Hematopoietic multipotent progenitor cell treated with erythropoietin and hydrocortisone succinate and interleukin-3 and kit ligand, for 6 days (in vitro differentiated cells): ENCODE measurements at regions not wholly inside any gene's neighbourhood (a gene's known extent, or its start where the extent isn't known, plus 50 kb on each side); places are given as distances from the start of the nearest gene placed in this dataset.
A peak's percentile ranks its signal among the peaks of the same experiment; 100 is the strongest.
"Not testable (repeated sequence)": the region's sequence is repeated elsewhere in the genome, so short reads cannot be mapped to it uniquely, and the experiment has no call there.

ENCODE experiments used
- DNase-seq: peaks from one replicate; pipeline ENCODE4 v3.0.0-alpha.2; 2015

GRCh38 chr3:170701696-170702678 lies 116.1 kb upstream of the SLC7A14 start:
- no peak for DNase-seq

- no peak for DNase-seq
These were observed 114.2 kb upstream of the SLC7A14 start for GRCh38 chr3:170700054-170700404.

GRCh38 chr3:170699158-170700053 lies 113.5 kb upstream of the SLC7A14 start:
- DNase-seq: no peak

GRCh38 chr3:170697908-170698307 lies 112.0 kb upstream of the SLC7A14 start:
- no peak for DNase-seq

GRCh38 chr3:170697131-170697530 lies 111.3 kb upstream of the SLC7A14 start:
- no peak for DNase-seq

GRCh38 chr3:170695486-170696064 lies 109.7 kb upstream of the SLC7A14 start:
- DNase-seq: no peak

GRCh38 chr3:170692720-170693119 lies 106.8 kb upstream of the SLC7A14 start:
- no peak for DNase-seq

GRCh38 chr3:170690661-170690981 lies 104.7 kb upstream of the SLC7A14 start:
- DNase-seq: no peak

- DNase-seq: peak; percentile 77
These were observed 104.2 kb upstream of the SLC7A14 start for GRCh38 chr3:170689893-170690660.

- DNase-seq: no peak
These were observed 103.5 kb upstream of the SLC7A14 start for GRCh38 chr3:170689296-170689829.

GRCh38 chr3:170688222-170688621 lies 102.3 kb upstream of the SLC7A14 start:
- not testable (repeated sequence) for DNase-seq

- peak; percentile 52 for DNase-seq
These were observed 94.7 kb upstream of the SLC7A14 start for GRCh38 chr3:170680593-170680992.

GRCh38 chr3:170679190-170679589 lies 93.3 kb upstream of the SLC7A14 start:
- DNase-seq: no peak

GRCh38 chr3:170670504-170670903 lies 84.6 kb upstream of the SLC7A14 start:
- no peak for DNase-seq

- not testable (repeated sequence) for DNase-seq
These were observed 77.1 kb upstream of the SLC7A14 start for GRCh38 chr3:170662986-170663385.

- no peak for DNase-seq
These were observed 74.3 kb upstream of the SLC7A14 start for GRCh38 chr3:170660139-170660538.

GRCh38 chr3:170657312-170657711 lies 71.4 kb upstream of the SLC7A14 start:
- DNase-seq: no peak

GRCh38 chr3:170656284-170656683 lies 70.4 kb upstream of the SLC7A14 start:
- DNase-seq: no peak

- DNase-seq: no peak
These were observed 67.9 kb upstream of the SLC7A14 start for GRCh38 chr3:170653801-170654200.

- DNase-seq: no peak
These were observed 65.5 kb upstream of the SLC7A14 start for GRCh38 chr3:170651260-170651845.

GRCh38 chr3:170650557-170650956 lies 64.7 kb upstream of the SLC7A14 start:
- DNase-seq: not testable (repeated sequence)

- no peak for DNase-seq
These were observed 58.8 kb upstream of the SLC7A14 start for GRCh38 chr3:170644711-170645110.
